Fibroblast of the aortic adventitia (primary cell): ENCODE measurements at regions not wholly inside any gene's neighbourhood (a gene's known extent, or its start where the extent isn't known, plus 50 kb on each side); places are given as distances from the start of the nearest gene placed in this dataset.

Experiments
- DNase-seq: peaks from one replicate; pipeline ENCODE4 v3.0.0-alpha.2; 2010; ENCODE audit warnings: low read depth
- H3K4me3 ChIP-seq: 2 replicates; pipeline ENCODE4 v1.5.1; 2011; ENCODE audit warnings: low read depth, mild to moderate bottlenecking, control low read depth, low read length, moderate library complexity
- TF ChIP-seq, protein P1 (sequence below): IDR thresholded peaks from 2 replicates; pipeline ENCODE4 v1.5.1; 2011; ENCODE audit warnings: mild to moderate bottlenecking, low read length, control low read depth, inconsistent platforms; ENCODE audit not compliant: insufficient read depth

- DNase-seq, result no peak
- TF ChIP-seq, protein P1, sequence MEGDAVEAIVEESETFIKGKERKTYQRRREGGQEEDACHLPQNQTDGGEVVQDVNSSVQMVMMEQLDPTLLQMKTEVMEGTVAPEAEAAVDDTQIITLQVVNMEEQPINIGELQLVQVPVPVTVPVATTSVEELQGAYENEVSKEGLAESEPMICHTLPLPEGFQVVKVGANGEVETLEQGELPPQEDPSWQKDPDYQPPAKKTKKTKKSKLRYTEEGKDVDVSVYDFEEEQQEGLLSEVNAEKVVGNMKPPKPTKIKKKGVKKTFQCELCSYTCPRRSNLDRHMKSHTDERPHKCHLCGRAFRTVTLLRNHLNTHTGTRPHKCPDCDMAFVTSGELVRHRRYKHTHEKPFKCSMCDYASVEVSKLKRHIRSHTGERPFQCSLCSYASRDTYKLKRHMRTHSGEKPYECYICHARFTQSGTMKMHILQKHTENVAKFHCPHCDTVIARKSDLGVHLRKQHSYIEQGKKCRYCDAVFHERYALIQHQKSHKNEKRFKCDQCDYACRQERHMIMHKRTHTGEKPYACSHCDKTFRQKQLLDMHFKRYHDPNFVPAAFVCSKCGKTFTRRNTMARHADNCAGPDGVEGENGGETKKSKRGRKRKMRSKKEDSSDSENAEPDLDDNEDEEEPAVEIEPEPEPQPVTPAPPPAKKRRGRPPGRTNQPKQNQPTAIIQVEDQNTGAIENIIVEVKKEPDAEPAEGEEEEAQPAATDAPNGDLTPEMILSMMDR, result no peak
- H3K4me3 ChIP-seq, result no peak overlapping the region
These were observed 213.0 kb upstream of the IL12B start for GRCh38 chr5:159543326-159543725.

GRCh38 chr5:159545156-159545555 lies 214.9 kb upstream of the IL12B start:
- no peak for DNase-seq
- H3K4me3 ChIP-seq, result no peak overlapping the region
- TF ChIP-seq, protein P1, result no peak

- H3K4me3 ChIP-seq, result no peak overlapping the region
- TF ChIP-seq, protein P1, result no peak
- DNase-seq, result no peak
These were observed 217.3 kb upstream of the IL12B start for GRCh38 chr5:159547466-159548195.

GRCh38 chr5:159548517-159548916 lies 218.2 kb upstream of the IL12B start:
- DNase-seq, result no peak
- no peak overlapping the region for H3K4me3 ChIP-seq
- TF ChIP-seq, protein P1, result no peak

DNA sequence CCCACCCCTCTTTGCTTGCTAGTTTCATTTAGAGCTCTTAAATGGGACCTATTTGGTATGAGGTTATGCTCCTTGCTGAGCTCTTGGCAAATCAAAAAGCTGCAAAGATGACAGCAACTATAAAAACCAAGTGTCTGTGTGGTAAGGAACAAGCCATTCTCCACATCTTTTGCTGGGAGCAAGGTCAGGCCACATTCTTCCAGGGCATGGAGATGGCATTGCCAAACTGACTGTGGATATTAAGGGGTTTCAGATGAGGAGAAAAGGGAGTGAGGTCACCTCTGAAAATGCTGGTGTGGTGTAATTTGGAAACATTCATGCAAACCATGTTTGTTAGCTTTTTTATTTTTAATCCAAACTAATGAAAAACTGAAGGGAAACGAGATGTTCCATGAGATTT lies 218.8 kb upstream of the IL12B start:
- no peak overlapping the region for H3K4me3 ChIP-seq
- TF ChIP-seq, protein P1, result no peak
- DNase-seq, result no peak

- DNase-seq, result peak; percentile 47
These were observed 220.7 kb upstream of the IL12B start for GRCh38 chr5:159550951-159551350.

More at GRCh38 chr5:159550951-159551350, 220.7 kb upstream of the IL12B start:
- H3K4me3 ChIP-seq, result no peak overlapping the region
- TF ChIP-seq, protein P1, result no peak
